ENCODE measurements at regions not wholly inside any gene's neighbourhood (a gene's known extent, or its start where the extent isn't known, plus 50 kb on each side); places are given as distances from the start of the nearest gene placed in this dataset.
"Not testable (repeated sequence)": the region's sequence is repeated elsewhere in the genome, so short reads cannot be mapped to it uniquely, and the experiment has no call there.

DNA sequence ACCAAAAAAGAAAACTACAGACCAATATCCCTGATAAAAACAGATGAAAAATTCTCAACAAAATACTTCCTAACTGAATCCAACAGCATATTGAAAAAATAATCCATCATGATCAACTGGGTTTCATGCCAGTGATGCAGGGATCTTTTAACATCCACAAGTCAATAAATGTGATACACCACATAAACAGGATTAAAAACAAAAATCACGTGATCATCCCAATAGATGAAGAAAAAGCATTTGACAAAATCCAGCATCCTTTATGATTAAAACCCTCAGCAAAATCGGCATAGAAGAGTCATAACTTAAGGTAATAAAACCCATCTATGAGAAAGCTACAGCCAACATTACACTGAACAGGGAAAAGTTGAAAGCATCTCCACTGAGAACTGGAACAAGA is 107.5 kb downstream of the DCLK3 start:
- no peak for DNase-seq

GRCh38 chr3:36653095-36653494 is 111.3 kb downstream of the DCLK3 start:
- DNase-seq: no peak

DNA sequence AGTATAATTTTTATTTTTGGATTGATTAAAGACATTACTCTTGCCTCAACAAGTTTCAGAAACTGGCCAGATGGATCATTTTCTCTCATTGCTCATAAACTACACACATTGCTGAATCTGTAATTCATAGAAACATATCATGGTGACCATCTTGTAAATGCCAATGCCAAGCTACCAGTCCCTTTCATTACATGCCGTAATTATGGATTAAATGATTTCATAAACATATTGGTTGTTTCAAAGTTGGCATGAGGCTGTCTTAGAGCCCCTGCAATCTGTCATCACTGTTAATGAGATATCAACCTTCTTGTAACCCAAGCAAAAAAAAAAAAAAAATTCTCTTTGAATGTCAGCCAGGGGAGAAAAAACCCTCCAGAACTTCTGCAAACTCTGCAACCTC is 112.2 kb downstream of the DCLK3 start:
- peak; percentile 62 for DNase-seq

DNA sequence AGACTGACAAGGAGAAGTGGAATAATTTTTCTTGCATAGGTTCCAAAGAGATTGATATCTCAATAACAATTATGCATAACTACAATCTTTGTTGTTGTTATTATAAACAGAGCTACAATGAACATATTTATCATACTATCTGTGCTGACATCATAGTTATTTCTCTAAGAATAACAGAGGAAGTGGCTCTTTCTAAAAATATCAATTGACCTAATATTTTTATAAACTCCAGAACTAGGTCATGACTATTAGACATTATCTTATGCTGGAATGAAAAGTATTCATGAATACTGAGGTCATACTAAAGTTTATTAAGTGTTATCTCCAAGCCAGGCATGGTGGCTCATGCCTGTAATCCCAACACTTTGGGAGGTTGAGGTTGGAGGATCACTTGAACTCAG is 114.1 kb downstream of the DCLK3 start:
- DNase-seq: no peak

GRCh38 chr3:36649125-36649524 is 115.2 kb downstream of the DCLK3 start:
- DNase-seq: no peak

DNA sequence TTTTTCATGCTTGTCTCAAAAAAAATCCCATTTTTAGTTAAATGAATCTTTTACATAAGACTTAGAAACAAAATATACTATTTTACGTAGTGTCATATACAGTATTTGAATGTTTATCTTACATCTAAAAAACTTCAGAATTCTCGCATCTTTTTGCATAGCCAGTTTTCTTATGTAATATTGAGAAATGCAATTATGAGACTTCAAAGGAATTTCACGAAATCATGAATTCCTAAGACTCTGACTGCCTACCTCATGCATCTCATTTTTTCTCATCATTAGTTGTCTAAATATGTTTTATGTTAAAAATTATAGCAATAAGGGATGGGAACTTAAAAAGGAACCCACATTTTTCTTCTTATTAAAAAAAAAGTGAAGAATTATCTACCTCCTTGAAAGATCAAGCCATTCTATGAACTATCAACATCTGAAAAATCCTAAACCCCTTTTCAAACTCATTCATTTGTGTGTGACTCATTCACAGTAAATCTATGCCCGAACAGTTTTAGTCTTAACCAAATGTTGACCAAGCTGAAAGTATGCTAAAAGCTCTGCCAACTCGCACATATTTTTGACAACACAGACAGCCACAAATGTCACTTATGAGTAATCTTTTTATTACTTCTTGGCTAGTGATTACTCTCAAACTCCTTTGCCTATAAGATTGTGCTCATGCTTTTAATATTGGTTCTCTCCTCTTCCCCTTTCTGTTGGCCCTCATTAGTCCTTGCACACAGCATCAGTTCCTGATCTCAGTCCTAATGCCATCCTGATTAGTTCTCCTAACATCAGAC is 115.9 kb downstream of the DCLK3 start:
- no peak for DNase-seq

- no peak for DNase-seq
Measured at GRCh38 chr3:36647423-36647853, 116.9 kb downstream of the DCLK3 start.

DNA sequence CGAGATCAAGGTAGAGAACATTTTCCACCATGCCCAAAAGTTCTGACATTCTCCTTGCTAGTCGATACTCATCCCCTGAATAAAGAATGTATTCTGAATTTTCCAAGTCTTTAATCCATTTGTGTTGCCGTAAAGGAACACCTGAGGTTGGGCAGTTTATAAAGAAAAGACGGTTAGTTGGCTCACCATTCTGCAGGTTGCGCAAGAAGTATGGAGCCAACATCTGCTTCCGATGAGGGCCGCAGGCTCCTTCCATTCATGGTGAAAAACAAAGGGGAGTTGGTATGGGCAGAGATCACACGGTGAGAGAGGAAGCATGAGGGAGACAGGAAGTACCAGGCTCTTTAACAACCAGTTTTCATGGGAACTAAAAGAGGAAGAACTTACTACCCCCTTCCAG is 121.2 kb downstream of the DCLK3 start:
- DNase-seq: no peak

DNA sequence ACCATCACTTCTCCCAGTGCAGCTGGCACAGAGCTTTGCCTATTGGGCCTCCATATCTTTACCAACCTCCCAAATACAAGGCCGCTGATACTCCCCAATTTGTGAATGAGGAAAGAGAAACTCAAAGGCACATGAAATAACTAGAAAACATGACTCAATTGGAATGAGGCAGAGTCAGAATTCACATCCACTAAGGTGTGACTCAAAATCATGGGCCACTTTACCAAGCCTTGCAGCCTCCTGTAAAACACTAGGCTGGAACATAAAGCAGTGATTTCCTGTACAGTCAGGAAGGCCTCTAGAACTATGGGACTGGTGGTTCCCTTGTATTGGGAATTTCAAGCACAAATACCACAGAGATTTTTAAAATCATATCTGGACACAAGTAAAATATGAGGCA is 128.6 kb downstream of the DCLK3 start:
- no peak for DNase-seq

- not testable (repeated sequence) for DNase-seq
Measured at GRCh38 chr3:36633897-36634296, 130.5 kb downstream of the DCLK3 start.

DNA sequence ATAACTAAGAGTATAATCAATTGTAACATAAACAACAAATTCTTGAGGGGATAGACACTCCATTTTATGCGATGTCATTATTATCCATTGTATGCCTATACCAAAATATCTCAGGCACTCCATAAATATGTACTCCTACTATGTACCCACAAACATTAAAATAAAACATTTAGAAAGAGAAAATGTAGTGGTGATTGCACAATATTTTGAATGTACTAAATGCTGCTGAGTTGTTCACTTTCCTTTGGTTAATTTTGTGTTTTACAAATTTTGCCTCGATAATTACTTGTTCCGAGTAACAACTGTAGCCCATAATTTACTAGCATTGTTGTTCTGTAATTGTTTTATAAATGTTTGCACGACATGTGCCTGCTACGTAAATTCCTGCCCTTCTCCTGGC is 131.3 kb downstream of the DCLK3 start:
- no peak for DNase-seq

DNA sequence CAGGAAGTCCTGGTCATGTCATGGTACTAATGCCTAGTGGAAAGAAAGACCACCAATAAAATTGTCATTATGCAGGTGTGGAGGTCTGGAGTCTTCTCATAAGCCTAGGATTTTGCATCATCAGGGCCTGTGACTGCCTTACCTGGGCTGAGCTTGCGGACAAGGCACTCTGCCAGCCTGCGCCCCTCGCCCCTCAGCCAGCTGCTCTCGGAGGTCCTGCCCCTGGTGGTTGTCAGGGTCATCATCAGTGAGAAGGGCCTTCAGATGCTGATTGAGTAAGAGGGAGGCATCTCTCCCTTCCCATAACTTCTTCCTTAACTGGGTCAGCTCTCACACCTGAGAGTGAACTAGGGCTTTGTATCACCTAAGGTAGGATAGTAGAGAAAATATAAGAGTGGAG is 132.8 kb downstream of the DCLK3 start:
- no peak for DNase-seq

DNA sequence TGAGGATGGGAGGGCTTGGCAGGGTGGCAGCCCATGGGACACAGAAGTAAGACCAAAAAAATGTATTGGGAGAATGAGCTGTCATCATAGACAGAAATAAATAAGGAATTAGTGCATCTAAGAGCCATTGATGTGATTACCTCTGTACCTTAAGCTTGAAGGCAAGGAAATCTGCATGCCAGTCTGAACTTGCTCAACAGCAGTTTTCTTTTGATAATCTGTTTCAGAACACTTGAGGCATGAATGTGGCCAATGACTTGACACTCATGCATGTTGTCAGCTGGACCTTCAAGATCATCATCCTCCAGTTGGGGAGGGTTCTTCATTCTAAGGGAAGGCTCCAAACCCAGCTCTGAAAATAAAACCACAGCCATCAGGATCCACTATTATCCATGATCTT is 148.5 kb downstream of the DCLK3 start:
- DNase-seq: no peak

DNA sequence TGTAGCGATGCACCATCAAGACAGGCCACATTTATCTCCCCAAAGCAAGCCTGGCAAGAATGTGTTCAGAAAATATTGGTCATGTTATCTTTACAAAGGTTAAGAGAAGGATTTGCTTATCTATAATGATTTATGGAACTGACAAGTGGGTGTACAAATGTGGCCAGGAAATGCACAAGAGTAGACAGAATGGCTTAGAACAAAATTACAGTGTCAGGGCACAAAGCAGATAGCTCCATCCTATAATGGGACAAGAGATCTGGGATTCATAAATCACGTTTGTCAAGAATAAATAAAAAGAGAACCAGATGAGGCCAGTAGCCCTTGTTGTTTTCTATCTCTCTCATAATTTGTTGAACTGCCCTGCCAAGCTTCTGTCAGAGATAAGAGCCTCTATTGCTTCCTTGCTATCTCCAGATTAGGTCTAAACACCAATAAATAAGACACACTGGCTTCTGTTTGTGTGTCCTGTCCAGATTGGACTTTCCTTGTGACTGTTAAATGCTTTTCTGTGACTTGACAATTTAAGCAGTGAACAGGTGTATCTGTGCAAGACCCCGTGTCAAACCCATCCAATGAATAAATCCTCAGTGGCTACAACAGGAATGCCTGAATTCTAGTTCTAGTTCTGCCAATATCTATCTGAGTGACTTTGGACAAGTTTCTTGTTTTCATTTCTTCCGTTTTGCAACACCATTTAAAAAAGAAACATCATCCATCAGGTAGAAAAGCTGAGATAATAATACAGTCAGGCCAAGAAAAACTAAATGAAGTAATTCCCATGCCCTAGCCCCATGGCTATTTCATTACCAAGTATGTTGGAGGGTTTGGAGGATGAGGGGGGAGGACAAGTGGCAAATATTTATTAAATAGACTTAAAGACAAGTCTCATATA is 157.2 kb downstream of the DCLK3 start:
- no peak for DNase-seq

DNA sequence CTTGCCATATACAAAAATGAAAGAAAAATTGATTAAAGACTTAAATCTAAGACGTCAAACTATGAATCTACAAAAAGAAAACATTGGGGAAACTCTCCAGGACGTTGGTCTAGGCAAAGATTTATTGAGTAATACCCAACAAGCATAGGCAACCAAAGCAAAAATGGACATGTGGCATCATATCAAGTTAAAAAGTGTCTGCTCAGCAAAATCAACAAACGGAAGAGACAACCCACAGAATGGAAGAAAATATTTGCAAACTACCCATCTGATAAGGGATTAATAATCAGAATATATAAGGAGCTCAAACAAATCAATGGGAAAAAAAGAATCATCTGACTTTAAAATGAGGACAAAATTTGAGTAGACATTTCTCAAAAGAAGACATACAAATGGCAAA is 160.9 kb downstream of the DCLK3 start:
- DNase-seq: no peak

GRCh38 chr3:36600404-36600803 is 163.9 kb downstream of the DCLK3 start:
- no peak for DNase-seq
